HEK293 (cell line): ENCODE measurements at regions not wholly inside any gene's neighbourhood (a gene's known extent, or its start where the extent isn't known, plus 50 kb on each side); places are given as distances from the start of the nearest gene placed in this dataset.

ENCODE experiments used
- CTCF ChIA-PET: fragments of 350-600 bp; formaldehyde crosslinking; extraction: SDS; loops from one replicate; lab custom pipeline; 2021; ENCODE audit warnings: antibody characterized with exemption; lab: Yijun Ruan, JAX
- POLR2A ChIA-PET: fragments of 300-600 bp; formaldehyde crosslinking; extraction: SDS; loops from one replicate; lab custom pipeline; 2020; ENCODE audit warnings: antibody characterized with exemption, inconsistent platforms; lab: Yijun Ruan, JAX
- H3K27ac ChIP-seq: fragments of 200-500 bp; sonication (Bioruptor generic); 2 replicates; pipeline ENCODE4 v1.5.1; 2014; ENCODE audit warnings: low read depth, low read length, control low read depth, inconsistent platforms; ENCODE audit errors: extremely low read depth
- H3K36me3 ChIP-seq, 2 experiments: fragments of 200-500 bp in 1 of 2; sonication (Bioruptor generic) in 1 of 2; 1 replicate in 1 of 2; 2 replicates in 1 of 2; pipeline ENCODE4 v1.5.1; 2014 to 2017; ENCODE audit warnings: inconsistent platforms in 2 of 2, low read length in 2 of 2; ENCODE audit not compliant: control insufficient read depth in 2 of 2, insufficient read depth in 1 of 2
- H3K4me1 ChIP-seq: fragments of 200-500 bp; sonication (Bioruptor generic); 2 replicates; pipeline ENCODE4 v1.5.1; 2014; ENCODE audit warnings: mild to moderate bottlenecking, low read length, inconsistent platforms; ENCODE audit not compliant: control insufficient read depth, insufficient read depth
- H3K4me3 ChIP-seq: 2 replicates; pipeline ENCODE4 v1.5.1; 2011; ENCODE audit warnings: low read depth, mild to moderate bottlenecking, control low read depth, low read length, moderate library complexity
- H3K9me3 ChIP-seq: fragments of 200-500 bp; sonication (Bioruptor generic); 2 replicates; pipeline ENCODE4 v1.5.1; 2014; ENCODE audit warnings: low read depth, low read length, inconsistent platforms; ENCODE audit not compliant: control insufficient read depth, insufficient read depth
- BCL11B ChIP-seq: fragments of 450-650 bp; formaldehyde crosslinking; IDR thresholded peaks from 2 replicates; pipeline ENCODE4 v1.5.1; 2016; ENCODE audit warnings: low read depth, missing biosample characterization, missing genetic modification characterization
- ELK4 ChIP-seq: IDR thresholded peaks from 2 replicates; pipeline ENCODE4 v1.6.1; 2011; ENCODE audit warnings: mild to moderate bottlenecking, low read depth, low read length, borderline replicate concordance
- GFI1B ChIP-seq: fragments of 450-650 bp; formaldehyde crosslinking; IDR thresholded peaks from 2 replicates; pipeline ENCODE4 v1.5.1; 2016; ENCODE audit warnings: missing biosample characterization, missing genetic modification characterization
- KLF9 ChIP-seq: fragments of 450-650 bp; formaldehyde crosslinking; IDR thresholded peaks from 2 replicates; pipeline ENCODE4 v1.5.1; 2016; ENCODE audit warnings: missing biosample characterization, missing genetic modification characterization, low read depth
- SP2 ChIP-seq: fragments of 450-650 bp; formaldehyde crosslinking; IDR thresholded peaks from 2 replicates; pipeline ENCODE4 v1.5.1; 2016; ENCODE audit warnings: missing biosample characterization, missing genetic modification characterization
- WT1 ChIP-seq: fragments of 450-650 bp; formaldehyde crosslinking; IDR thresholded peaks from 2 replicates; pipeline ENCODE4 v1.5.1; 2016; ENCODE audit warnings: missing biosample characterization, missing genetic modification characterization
- YY1 ChIP-seq: fragments of 450-650 bp; formaldehyde crosslinking; IDR thresholded peaks from 2 replicates; pipeline ENCODE4 v1.5.1; 2018; ENCODE audit warnings: missing biosample characterization, missing genetic modification characterization
- ZBTB1 ChIP-seq: fragments of 450-650 bp; formaldehyde crosslinking; IDR thresholded peaks from 2 replicates; pipeline ENCODE4 v1.5.1; 2016; ENCODE audit warnings: missing biosample characterization, missing genetic modification characterization
- ZBTB11 ChIP-seq: fragments of 450-650 bp; formaldehyde crosslinking; conservative IDR thresholded peaks from 2 replicates; pipeline ENCODE4 v1.5.1; 2016; ENCODE audit warnings: low read depth, missing biosample characterization, missing genetic modification characterization
- ZBTB26 ChIP-seq: fragments of 450-650 bp; formaldehyde crosslinking; optimal IDR thresholded peaks from 2 replicates; pipeline ENCODE3; 2016; ENCODE audit warnings: missing biosample characterization, mild to moderate bottlenecking, missing genetic modification characterization
- ZEB2 ChIP-seq: fragments of 450-650 bp; formaldehyde crosslinking; IDR thresholded peaks from 2 replicates; pipeline ENCODE4 v1.5.1; 2016; ENCODE audit warnings: missing biosample characterization, missing genetic modification characterization
- ZFP69B ChIP-seq: fragments of 450-650 bp; formaldehyde crosslinking; IDR thresholded peaks from 2 replicates; pipeline ENCODE4 v1.5.1; 2016; ENCODE audit warnings: missing biosample characterization, missing genetic modification characterization
- ZIC2 ChIP-seq: fragments of 450-650 bp; formaldehyde crosslinking; IDR thresholded peaks from 2 replicates; pipeline ENCODE4 v1.5.1; 2016; ENCODE audit warnings: missing biosample characterization, missing genetic modification characterization
- ZNF114 ChIP-seq: fragments of 450-650 bp; formaldehyde crosslinking; IDR thresholded peaks from 2 replicates; pipeline ENCODE4 v1.5.0; 2017; ENCODE audit warnings: missing biosample characterization, missing genetic modification characterization
- ZNF133 ChIP-seq: fragments of 450-650 bp; formaldehyde crosslinking; IDR thresholded peaks from 2 replicates; pipeline ENCODE4 v1.5.1; 2016; ENCODE audit warnings: missing biosample characterization, missing genetic modification characterization
- ZNF175 ChIP-seq: fragments of 450-650 bp; formaldehyde crosslinking; IDR thresholded peaks from 2 replicates; pipeline ENCODE4 v1.5.1; 2016; ENCODE audit warnings: missing biosample characterization, missing genetic modification characterization
- ZNF19 ChIP-seq: fragments of 450-650 bp; formaldehyde crosslinking; IDR thresholded peaks from 2 replicates; pipeline ENCODE4; 2016; ENCODE audit warnings: missing biosample characterization, missing genetic modification characterization, low read depth
- ZNF23 ChIP-seq: fragments of 450-650 bp; formaldehyde crosslinking; IDR thresholded peaks from 2 replicates; pipeline ENCODE4 v1.5.1; 2016; ENCODE audit warnings: missing biosample characterization, missing genetic modification characterization, borderline replicate concordance
- ZNF311 ChIP-seq: fragments of 450-650 bp; formaldehyde crosslinking; IDR thresholded peaks from 2 replicates; pipeline ENCODE4 v1.5.1; 2017; ENCODE audit warnings: missing biosample characterization, missing genetic modification characterization, borderline replicate concordance
- ZNF341 ChIP-seq: fragments of 450-650 bp; formaldehyde crosslinking; IDR thresholded peaks from 2 replicates; pipeline ENCODE4; 2016; ENCODE audit warnings: low read depth, missing biosample characterization, missing genetic modification characterization
- ZNF366 ChIP-seq: fragments of 450-650 bp; formaldehyde crosslinking; conservative IDR thresholded peaks from 2 replicates; pipeline ENCODE4 v1.5.1; 2016; ENCODE audit warnings: missing biosample characterization, missing genetic modification characterization
- ZNF37A ChIP-seq: fragments of 450-650 bp; IDR thresholded peaks from 2 replicates; pipeline ENCODE4 v1.5.1; 2018; ENCODE audit warnings: missing biosample characterization, missing genetic modification characterization
- ZNF416 ChIP-seq: fragments of 450-650 bp; formaldehyde crosslinking; IDR thresholded peaks from 2 replicates; pipeline ENCODE4 v1.5.1; 2016; ENCODE audit warnings: missing biosample characterization, missing genetic modification characterization
- ZNF426 ChIP-seq: fragments of 450-650 bp; formaldehyde crosslinking; IDR thresholded peaks from 2 replicates; pipeline ENCODE4 v1.5.1; 2017; ENCODE audit warnings: missing biosample characterization, missing genetic modification characterization, mild to moderate bottlenecking, inconsistent platforms, moderate library complexity
- ZNF544 ChIP-seq: fragments of 450-650 bp; formaldehyde crosslinking; IDR thresholded peaks from 2 replicates; pipeline ENCODE4 v1.5.0; 2017; ENCODE audit warnings: missing biosample characterization, missing genetic modification characterization
- ZNF561 ChIP-seq: fragments of 450-650 bp; IDR thresholded peaks from 2 replicates; pipeline ENCODE4 v1.5.1; 2018; ENCODE audit warnings: missing biosample characterization, missing genetic modification characterization, borderline replicate concordance
- ZNF571 ChIP-seq: fragments of 450-650 bp; formaldehyde crosslinking; IDR thresholded peaks from 2 replicates; pipeline ENCODE4 v1.5.0; 2017; ENCODE audit warnings: missing biosample characterization, missing genetic modification characterization
- ZNF580 ChIP-seq: fragments of 450-650 bp; formaldehyde crosslinking; IDR thresholded peaks from 2 replicates; pipeline ENCODE4 v1.5.1; 2016; ENCODE audit warnings: missing biosample characterization, missing genetic modification characterization
- ZNF596 ChIP-seq: fragments of 450-650 bp; IDR thresholded peaks from 2 replicates; pipeline ENCODE4 v1.5.0; 2018; ENCODE audit warnings: missing biosample characterization, mild to moderate bottlenecking, missing genetic modification characterization, moderate library complexity
- ZNF76 ChIP-seq: fragments of 450-650 bp; formaldehyde crosslinking; IDR thresholded peaks from 2 replicates; pipeline ENCODE4; 2016; ENCODE audit warnings: low read depth, missing biosample characterization, missing genetic modification characterization, borderline replicate concordance
- ZSCAN23 ChIP-seq: fragments of 450-650 bp; formaldehyde crosslinking; IDR thresholded peaks from 2 replicates; pipeline ENCODE4 v1.5.1; 2016; ENCODE audit warnings: missing biosample characterization, missing genetic modification characterization
- ZSCAN30 ChIP-seq: fragments of 450-650 bp; IDR thresholded peaks from 2 replicates; pipeline ENCODE4 v1.5.1; 2018; ENCODE audit warnings: missing biosample characterization, mild to moderate bottlenecking, missing genetic modification characterization, moderate library complexity

DNA sequence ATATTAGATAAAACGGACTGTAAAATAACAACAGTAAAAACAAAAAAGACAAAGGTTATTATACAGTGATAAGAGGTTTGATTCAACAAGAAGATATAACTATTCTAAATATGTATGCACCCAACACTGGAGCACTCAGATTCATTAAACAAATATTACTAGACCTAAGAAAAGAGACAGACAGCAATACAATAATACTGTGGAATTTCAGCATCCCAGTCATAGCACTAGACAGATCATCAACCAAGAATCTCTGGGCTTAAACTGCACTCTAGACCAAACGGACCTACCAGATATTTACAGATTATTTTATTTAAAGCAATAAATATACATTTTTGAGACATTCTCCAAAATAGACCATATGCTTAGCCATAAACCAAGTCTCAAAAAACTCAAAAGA lies 263.8 kb downstream of the C6orf118 start:
- ChIA-PET POLR2A (no interaction called here), CTCF (no interaction called here)
- TF ChIP-seq ZNF596 (no peak), KLF9 (tag by site-specific recombination) (no peak), YY1 (tag by site-specific recombination) (no peak), ZNF426 (no peak), ZNF416 (tag by site-specific recombination) (no peak), ZNF175 (no peak), ELK4 (no peak), ZNF366 (tag by site-specific recombination) (no peak), WT1 (no peak), ZBTB1 (tag by site-specific recombination) (no peak), ZIC2 (no peak), ZNF114 (tag by site-specific recombination) (no peak), ZNF19 (tag by site-specific recombination) (no peak), SP2 (tag by site-specific recombination) (no peak), ZNF311 (tag by site-specific recombination) (no peak), ZNF341 (tag by site-specific recombination) (no peak), ZSCAN30 (tag by site-specific recombination) (no peak), ZFP69B (no peak)
- Histone ChIP-seq H3K36me3 (no peaks in the 10 kb centered on the region), H3K9me3 (no peaks in the 10 kb centered on the region), H3K27ac (no peak overlapping the region), H3K4me3 (no peak overlapping the region), H3K4me1 (no peaks in the 10 kb centered on the region)

DNA sequence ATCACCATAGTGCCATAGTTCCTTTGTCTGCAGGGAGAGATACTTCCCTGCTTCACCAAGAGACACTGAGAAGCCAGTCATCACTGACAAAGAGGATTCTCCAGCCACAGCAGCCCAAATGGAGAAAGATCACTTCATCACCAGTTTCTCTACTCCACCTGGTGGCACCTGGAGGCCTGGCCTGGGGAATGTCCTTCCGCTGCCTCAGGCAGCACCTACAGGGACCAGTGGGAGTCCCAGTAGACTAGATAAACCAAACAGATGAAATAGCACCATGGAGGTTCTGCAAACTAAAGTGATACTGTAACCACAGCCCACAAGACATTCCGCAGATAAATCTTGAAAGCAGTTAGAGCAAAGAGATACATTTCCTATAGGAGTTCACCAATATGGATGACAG lies 266.5 kb downstream of the C6orf118 start:
- Histone ChIP-seq H3K27ac (no peak overlapping the region), H3K9me3 (no peaks in the 10 kb centered on the region), H3K4me3 (no peak overlapping the region), H3K36me3 (no peaks in the 10 kb centered on the region), H3K4me1 (no peaks in the 10 kb centered on the region)
- ChIA-PET POLR2A (no interaction called here), CTCF (no interaction called here)
- TF ChIP-seq ZSCAN23 (tag by site-specific recombination) (no peak), ZBTB26 (tag by site-specific recombination) (no peak), ZNF571 (tag by site-specific recombination) (no peak), ZEB2 (no peak), ZNF76 (tag by site-specific recombination) (no peak), ZNF114 (tag by site-specific recombination) (no peak), ZNF544 (no peak), ZNF580 (tag by site-specific recombination) (no peak), ZNF37A (tag by site-specific recombination) (no peak), ZFP69B (no peak), ZNF133 (tag by site-specific recombination) (no peak), ZNF561 (tag by site-specific recombination) (no peak), BCL11B (tag by site-specific recombination) (no peak), ZBTB11 (tag by site-specific recombination) (no peak), GFI1B (tag by site-specific recombination) (no peak), ZNF23 (tag by site-specific recombination) (no peak)
